HG03066 (cell line): ENCODE measurements at regions not wholly inside any gene's neighbourhood (a gene's known extent, or its start where the extent isn't known, plus 50 kb on each side); places are given as distances from the start of the nearest gene placed in this dataset.

ENCODE experiments used
- ATAC-seq: cut with Tn5 transposase; IDR thresholded peaks from one replicate; pipeline ENCODE4 v1.9.1; 2021; ENCODE audit warnings: low read depth; ENCODE audit not compliant: unreplicated experiment

GRCh38 chr17:65477600-65477999 is 83.8 kb downstream of the AXIN2 start:
- no peak for ATAC-seq

GRCh38 chr17:65474660-65475059 is 86.8 kb downstream of the AXIN2 start:
- no peak for ATAC-seq

- ATAC-seq = no peak
Measured at GRCh38 chr17:65473985-65474384, 87.5 kb downstream of the AXIN2 start.

GRCh38 chr17:65473363-65473762 is 88.1 kb downstream of the AXIN2 start:
- ATAC-seq = no peak

- ATAC-seq = no peak
Measured at GRCh38 chr17:65472666-65473309, 88.7 kb downstream of the AXIN2 start.

- ATAC-seq = no peak
Measured at GRCh38 chr17:65470783-65471182, 90.7 kb downstream of the AXIN2 start.

- ATAC-seq = no peak
Measured at GRCh38 chr17:65468321-65468720, 93.1 kb downstream of the AXIN2 start.

GRCh38 chr17:65467156-65467555 is 94.3 kb downstream of the AXIN2 start:
- ATAC-seq = no peak

GRCh38 chr17:65466547-65466946 is 94.9 kb downstream of the AXIN2 start:
- no peak for ATAC-seq

GRCh38 chr17:65463242-65463641 is 98.2 kb downstream of the AXIN2 start:
- no peak for ATAC-seq

GRCh38 chr17:65459677-65460347 is 101.6 kb downstream of the AXIN2 start:
- ATAC-seq = no peak

GRCh38 chr17:65457635-65458257 is 103.7 kb downstream of the AXIN2 start:
- ATAC-seq = no peak

- no peak for ATAC-seq
Measured at GRCh38 chr17:65457183-65457582, 104.3 kb downstream of the AXIN2 start.

- ATAC-seq = no peak
Measured at GRCh38 chr17:65456368-65457151, 104.9 kb downstream of the AXIN2 start.

GRCh38 chr17:65455972-65456343 is 105.5 kb downstream of the AXIN2 start:
- ATAC-seq = no peak

- no peak for ATAC-seq
Measured at GRCh38 chr17:65455154-65455971, 106.1 kb downstream of the AXIN2 start.

- no peak for ATAC-seq
Measured at GRCh38 chr17:65453204-65453931, 108.1 kb downstream of the AXIN2 start.

- ATAC-seq = no peak
Measured at GRCh38 chr17:65449495-65449894, 112.0 kb downstream of the AXIN2 start.

- ATAC-seq = no peak
Measured at GRCh38 chr17:65447823-65448222, 113.6 kb downstream of the AXIN2 start.
